C1 segment of cervical spinal cord (tissue), 14 donors: ENCODE measurements at regions not wholly inside any gene's neighbourhood (a gene's known extent, or its start where the extent isn't known, plus 50 kb on each side); places are given as distances from the start of the nearest gene placed in this dataset.

Experiments used
- DNase-seq, 14 donors: peaks; one replicate each; lab custom pipeline; 2025; lab: John Stamatoyannopoulos, UW

DNA sequence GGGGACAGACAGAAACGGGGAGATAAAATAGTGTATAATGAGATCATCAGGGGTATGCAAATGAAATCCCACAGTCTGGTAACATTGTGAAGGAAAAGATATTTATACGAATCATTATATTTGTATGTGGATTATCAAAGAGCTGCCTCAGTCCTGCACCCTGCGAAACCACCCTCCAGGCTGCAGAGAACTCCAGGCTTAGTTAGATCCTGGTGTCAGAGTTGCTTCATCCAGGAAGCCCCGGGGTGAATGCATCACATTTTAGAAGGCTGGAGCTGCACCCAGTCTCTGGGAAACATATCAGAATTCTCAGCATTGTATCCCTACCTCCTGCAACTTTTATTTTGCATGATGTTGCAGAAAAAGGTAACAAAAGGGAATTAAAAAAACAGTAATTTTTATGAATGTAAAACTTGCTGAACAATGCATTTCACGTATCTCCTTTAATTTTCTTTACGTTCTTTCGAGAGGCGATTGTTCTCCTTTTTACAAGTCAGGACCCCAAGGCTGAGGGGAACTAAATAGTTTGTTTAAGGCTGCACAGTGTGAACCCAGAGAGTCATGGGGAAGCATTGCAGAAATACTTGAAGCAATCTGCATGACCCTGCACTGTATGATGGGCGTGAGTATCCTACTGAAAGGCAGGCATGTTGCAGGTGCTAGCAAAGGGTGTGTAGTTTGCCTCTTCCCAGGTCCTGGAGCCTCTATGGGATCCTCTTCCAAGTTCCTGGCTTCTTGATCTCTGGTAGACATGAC is 299.5 kb upstream of the CLNK start:
- no peak for DNase-seq

DNA sequence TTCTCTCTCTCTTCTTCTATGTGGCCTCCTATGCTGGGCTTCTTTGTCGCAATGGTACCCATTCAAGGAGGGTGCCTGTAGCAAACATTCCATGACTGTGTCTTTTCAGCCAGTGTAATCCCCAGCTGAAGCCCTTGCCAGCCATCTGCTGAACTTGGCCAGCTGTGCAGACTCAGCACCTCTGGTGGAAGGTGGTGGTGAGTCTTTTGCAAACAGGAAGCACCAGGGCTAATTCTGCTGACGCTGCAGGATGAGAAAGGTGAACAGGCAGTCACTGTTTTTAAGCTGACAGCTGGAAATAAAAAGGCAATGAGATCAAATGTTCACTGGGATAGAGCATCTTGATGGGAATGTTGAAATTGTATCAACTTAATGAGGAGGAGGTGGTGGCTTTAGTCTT is 298.7 kb upstream of the CLNK start:
- no peak for DNase-seq

DNA sequence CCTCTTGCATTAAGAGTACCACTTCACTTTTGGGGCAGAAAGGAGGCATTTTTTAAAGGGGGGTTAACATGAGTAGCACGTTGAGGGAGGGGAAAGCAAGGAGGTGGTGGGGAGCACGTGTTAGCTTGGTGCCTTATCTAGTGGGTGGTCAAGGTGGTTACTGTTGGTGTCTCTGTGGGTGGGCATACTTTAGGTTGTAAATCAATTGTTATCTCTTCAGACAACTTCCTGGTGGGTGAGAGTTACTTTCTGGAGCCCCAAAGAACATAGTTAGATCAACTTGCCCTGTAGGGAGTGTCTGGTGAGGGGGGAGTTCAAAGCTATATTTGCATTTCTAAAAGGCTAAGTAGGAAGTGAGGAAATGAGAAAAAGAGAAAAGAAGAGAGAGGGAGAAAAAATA is 297.7 kb upstream of the CLNK start:
- DNase-seq, result no peak

DNA sequence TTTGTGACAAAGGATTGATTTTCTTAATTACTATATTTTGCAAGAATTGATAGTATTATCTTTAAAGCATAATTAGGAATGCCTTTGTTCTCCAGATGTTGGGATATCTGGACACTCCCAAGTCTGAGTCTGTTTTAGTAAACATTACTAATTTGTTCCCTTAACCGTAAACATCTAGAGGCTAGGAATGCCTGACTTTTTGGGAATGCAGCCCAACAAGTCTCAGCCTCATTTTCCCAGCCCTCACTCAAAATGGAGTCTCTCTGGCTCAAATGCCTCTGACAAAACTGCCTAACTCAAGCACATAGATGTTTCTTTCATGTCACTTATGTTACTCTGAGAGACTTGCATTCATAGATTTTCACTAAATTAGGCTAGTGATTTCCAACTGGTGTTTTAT is 297.0 kb upstream of the CLNK start:
- DNase-seq, result no peak

- no peak for DNase-seq
Observed at GRCh38 chr4:10981096-10981495, 296.5 kb upstream of the CLNK start.

GRCh38 chr4:10979032-10979431 is 294.5 kb upstream of the CLNK start:
- DNase-seq, result no peak

DNA sequence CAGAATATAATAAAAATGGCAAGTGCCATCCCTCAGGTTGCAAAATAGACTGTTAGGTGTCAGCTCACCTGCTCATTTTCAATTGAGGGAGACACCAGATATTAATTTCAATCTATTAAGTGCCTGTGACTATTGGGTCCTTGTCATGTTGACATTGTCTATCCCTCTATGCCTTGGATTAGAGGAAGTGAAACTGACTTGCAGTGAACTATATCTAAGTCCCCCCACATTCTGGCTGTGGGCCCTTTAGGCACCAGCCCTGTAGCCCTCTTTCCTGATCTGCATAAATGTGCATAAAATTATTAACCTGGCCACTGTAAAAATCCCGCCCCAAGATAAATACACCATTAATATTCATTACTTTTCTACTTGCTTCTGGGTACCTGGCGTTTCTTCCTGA is 293.0 kb upstream of the CLNK start:
- DNase-seq, result no peak

- no peak for DNase-seq
Observed at GRCh38 chr4:10974371-10974770, 289.8 kb upstream of the CLNK start.

DNA sequence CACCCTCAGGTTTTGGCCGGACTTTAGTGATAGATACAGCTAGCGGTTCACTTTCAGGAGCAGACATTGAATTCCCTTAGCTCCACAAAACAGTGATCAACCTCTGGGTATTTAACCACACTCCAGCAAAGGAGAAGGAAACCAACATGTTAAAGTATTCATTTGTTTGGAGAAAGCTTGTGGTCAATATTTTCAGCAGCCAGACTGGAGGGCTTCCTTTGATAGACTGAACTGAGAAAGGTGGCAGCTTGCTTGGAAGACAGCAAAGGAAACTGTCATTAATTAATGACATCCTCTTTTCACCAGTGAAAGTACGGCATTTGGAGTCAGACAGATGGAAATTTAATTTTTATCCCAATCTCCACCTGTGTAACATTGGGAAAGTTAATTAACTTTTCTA is 289.1 kb upstream of the CLNK start:
- DNase-seq, result no peak

- DNase-seq, result no peak
Observed at GRCh38 chr4:10971800-10972401, 287.3 kb upstream of the CLNK start.

DNA sequence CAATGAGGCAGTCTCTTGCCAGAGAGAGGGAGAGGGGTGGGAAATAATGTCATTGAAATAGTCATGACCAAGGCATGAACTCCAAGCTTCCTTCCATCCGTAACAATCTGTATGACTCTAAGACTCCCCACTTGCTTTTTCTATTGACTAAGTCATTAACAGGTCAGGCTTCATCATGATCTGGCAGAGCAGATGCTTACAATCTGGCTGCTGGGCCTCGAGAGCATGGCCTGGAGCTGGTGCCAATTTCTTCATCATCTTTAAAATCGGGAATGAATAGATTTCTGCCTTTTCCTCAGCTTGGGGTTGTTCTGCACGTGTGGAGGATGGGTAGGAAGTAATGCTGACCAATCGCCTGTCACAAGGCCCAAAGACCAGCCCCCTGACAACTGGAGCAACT is 280.6 kb upstream of the CLNK start:
- no peak for DNase-seq

DNA sequence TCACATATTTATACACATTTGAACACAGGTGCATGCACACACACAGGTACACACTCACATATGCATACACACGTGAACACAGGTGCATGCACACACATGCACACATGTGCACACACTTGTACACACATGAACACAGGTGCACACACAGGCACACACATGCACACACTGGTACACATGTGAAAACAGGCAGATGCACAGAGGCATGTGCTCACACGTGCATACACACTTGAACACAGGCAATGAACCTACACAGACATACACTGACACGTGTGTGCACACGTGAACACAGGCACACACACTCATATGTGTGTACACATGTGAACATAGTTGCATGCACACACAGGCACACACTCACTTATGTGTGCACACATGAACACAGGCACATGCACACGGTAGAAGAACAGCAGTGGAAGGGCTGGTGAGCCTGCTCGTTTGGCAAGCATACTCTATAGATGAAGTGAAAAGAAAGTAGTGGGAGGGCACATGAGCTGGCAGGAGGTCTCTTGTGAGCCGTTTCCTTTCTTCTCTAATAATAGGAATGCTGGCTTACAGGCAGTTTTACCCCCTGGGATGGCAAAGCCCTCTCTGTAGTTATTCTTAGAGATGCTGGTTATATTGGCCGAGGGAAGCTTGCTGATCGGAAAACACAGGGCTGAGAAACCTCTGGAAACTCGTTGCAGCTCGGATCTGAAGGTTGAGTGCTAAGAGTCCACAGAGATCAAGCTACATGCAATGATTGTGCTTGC is 279.6 kb upstream of the CLNK start:
- DNase-seq, result no peak

DNA sequence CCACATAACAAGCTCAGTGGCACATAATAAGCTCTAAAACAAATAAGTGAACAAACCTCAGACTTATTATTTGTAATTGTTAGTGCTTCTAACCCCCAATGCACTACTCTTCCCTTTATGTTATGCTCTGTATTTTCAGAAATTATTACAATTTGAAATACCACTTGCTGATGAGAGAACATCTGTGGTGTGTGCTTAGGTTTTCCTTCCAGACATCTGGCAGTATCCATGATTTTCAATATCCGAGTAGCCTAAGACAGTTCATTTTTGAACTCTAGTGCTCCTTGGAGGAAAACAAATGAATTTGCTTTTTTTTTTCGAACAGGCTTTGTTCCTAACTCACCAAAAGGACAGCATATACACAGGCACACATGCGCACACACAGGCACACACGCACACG is 278.7 kb upstream of the CLNK start:
- DNase-seq, result no peak

- peak in 1 of 14 donors; percentile 44 for DNase-seq
Observed at GRCh38 chr4:10962246-10962645, 277.7 kb upstream of the CLNK start.

DNA sequence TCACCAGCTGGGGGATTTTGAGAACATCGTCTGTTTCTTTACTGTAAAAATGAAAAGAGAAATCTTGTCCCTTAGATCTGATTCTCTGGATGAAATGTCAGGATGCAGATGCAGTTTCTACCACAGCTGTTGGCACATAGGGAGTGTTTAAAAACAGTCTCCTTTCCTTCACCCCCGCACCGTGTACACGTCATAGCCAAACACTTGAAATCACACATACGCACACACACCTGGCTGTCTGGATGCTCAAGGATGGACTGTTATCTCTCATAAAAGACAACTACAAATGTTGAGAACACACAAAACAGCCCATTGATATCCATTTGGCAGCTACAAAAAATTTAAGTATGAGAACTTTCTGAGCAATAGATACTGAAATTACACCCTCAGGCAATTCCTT is 275.8 kb upstream of the CLNK start:
- no peak for DNase-seq

DNA sequence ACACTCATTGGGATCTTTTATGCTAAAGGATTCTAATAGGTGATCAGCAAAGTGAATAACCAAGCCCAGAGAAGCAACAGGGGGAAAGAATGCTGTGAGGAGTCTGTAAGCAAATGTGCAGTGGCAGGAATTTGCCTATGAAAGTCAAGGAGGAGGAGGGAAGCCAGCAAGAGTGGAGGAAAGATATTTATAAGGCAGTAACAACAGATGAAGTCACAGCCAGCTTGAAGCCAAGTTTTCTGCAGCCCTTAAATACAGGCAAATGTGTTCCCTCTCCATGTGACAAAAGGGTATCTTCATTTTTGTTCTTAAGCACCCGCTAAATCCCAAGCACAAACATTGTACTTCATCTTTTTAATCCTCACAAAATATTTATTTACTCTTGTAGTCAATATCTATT is 275.0 kb upstream of the CLNK start:
- no peak for DNase-seq

DNA sequence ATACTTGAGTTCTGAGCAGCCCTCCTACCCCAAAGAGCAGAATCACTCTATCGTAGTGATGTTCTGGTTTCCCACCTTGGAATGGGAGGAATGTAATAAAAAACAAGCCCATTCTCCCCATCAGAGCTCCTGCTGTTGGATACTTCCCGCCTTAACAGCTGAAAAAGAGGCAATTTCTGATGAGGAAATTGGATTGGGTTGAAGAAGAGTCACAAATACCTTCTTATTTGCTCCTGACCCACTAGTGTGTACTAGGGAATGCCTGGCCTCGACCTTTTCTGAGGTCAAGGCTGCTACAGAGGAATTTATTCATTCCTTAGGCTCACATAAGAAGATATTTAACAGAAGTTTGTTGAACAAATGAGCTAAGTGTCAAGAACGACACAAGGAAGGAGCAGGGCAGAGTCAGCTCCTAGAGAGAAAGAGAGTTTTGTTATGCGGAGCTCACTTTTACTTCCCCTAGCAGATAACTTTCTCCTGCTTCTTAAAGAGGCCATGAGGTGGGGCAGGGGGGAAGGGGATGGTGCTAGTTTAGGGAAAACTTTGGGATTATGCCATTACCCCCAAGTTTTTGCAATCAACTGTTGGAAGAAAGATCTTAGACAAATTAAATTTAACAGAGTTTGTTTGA is 273.8 kb upstream of the CLNK start:
- DNase-seq, result no peak

GRCh38 chr4:10951306-10951705 is 266.7 kb upstream of the CLNK start:
- DNase-seq, result no peak

DNA sequence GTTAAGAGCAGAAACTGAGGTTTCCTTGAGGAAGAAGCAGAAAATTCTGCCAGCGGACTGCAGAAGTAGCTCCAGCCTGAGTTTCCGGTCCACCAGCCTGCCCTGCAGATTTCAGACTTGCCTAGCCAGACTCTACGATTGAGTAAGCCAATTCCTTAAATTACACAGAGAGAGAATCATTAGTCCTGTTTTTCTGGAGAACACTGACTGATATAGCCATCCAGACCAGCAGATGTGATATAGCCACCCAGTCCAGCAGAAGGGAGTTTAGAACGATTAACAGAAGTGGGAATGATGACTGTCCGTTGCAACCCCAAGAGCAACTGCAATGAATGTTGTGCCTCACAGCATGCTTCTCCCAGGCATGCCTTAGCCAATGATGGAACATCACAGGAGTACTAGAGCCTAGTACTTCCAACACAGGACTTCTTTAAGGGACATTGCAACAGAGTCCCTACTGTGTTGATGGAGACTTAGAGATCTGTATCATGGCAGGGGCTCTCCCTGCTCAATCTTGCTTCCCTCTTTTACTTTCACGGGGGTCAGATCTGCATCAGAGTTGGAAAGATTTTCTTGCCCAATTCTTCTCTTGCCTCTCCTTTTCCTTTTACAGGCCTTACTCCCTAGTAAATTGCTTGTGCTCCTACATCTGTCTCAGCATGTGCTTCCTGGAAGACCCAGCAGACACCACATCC is 264.6 kb upstream of the CLNK start:
- no peak for DNase-seq

- no peak for DNase-seq
Observed at GRCh38 chr4:10947898-10948297, 263.3 kb upstream of the CLNK start.

DNA sequence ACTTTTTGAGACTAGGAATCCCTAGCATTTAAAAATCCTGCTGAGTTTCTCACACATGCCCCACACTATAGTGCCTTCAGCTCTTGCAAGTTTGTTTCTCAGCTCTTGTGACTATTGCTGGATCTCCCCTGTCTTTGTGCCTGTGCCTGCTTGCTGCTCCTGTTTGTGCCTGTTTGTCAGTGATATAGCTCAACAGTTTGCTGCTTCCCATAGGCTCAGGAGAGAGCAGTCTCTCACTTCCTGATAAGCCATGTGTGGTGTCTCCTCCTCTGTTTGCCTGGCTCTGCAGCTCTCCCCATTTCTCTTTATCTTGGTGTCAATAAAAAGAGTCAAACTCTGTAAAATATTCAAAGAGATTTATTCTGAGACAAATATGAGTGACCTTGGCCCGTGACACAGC is 259.8 kb upstream of the CLNK start:
- no peak for DNase-seq

DNA sequence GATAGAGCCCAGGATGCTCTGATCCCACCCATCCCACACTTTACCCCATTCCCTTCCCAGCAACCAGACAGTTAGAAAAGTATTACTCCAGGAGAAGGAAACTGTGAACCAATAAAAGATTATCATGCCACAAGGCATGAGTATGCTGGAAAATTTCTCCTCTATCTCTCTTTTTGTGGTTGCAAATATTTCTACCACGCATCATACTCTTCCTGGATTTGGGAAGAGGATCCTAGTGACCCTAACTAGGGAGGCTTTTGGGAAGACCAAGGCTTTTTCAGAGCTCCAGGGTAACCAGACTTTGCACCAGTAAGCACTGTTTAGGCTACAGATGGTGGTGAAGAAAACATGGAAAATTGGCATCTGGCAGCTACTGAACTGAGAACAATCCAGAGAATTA is 257.6 kb upstream of the CLNK start:
- DNase-seq, result no peak
